H9 (cell line): ENCODE measurements at regions not wholly inside any gene's neighbourhood (a gene's known extent, or its start where the extent isn't known, plus 50 kb on each side); places are given as distances from the start of the nearest gene placed in this dataset.

ENCODE experiments used
- DNase-seq: peaks from one replicate; pipeline ENCODE4 v3.0.0-alpha.2; 2017
- H2AFZ ChIP-seq: one replicate; pipeline ENCODE4 v1.6.1; 2013; ENCODE audit warnings: mild to moderate bottlenecking, low read length, control low read depth, moderate library complexity
- H2AK5ac ChIP-seq: 2 replicates; pipeline ENCODE4 v1.6.1; 2013; ENCODE audit warnings: low read length, control low read depth, mixed read lengths; ENCODE audit not compliant: insufficient read length
- H2BK120ac ChIP-seq: one replicate; pipeline ENCODE4 v1.6.1; 2013; ENCODE audit warnings: low read depth, mild to moderate bottlenecking, low read length, control low read depth, inconsistent platforms; ENCODE audit not compliant: poor library complexity, severe bottlenecking
- H2BK12ac ChIP-seq: 2 replicates; pipeline ENCODE4 v1.6.1; 2013; ENCODE audit warnings: low read length, control low read depth, mixed read lengths, low read depth; ENCODE audit not compliant: insufficient read length
- H2BK15ac ChIP-seq: 2 replicates; pipeline ENCODE4 v1.6.1; 2013; ENCODE audit warnings: low read depth, low read length, control low read depth
- H2BK20ac ChIP-seq: one replicate; pipeline ENCODE4 v1.6.1; 2013; ENCODE audit warnings: low read depth, mild to moderate bottlenecking, low read length, control low read depth, inconsistent platforms; ENCODE audit not compliant: poor library complexity, severe bottlenecking
- H2BK5ac ChIP-seq: 2 replicates; pipeline ENCODE4 v1.6.1; 2013; ENCODE audit warnings: low read length, control low read depth, mixed read lengths; ENCODE audit not compliant: insufficient read length
- H3K14ac ChIP-seq: 2 replicates; pipeline ENCODE4 v1.6.1; 2013; ENCODE audit warnings: low read length, control low read depth; ENCODE audit not compliant: insufficient read depth
- H3K18ac ChIP-seq: 2 replicates; pipeline ENCODE4 v1.6.1; 2013; ENCODE audit warnings: low read depth, mild to moderate bottlenecking, mixed read lengths, low read length, control low read depth; ENCODE audit not compliant: insufficient read length
- H3K23ac ChIP-seq: 2 replicates; pipeline ENCODE4 v1.6.1; 2013; ENCODE audit warnings: low read length, control low read depth, mixed read lengths, low read depth; ENCODE audit not compliant: insufficient read length
- H3K23me2 ChIP-seq: 2 replicates; pipeline ENCODE4 v1.6.1; 2013; ENCODE audit warnings: low read depth, mild to moderate bottlenecking, mixed read lengths, low read length, control low read depth; ENCODE audit not compliant: insufficient read length, poor library complexity, severe bottlenecking
- H3K27ac ChIP-seq: 2 replicates; pipeline ENCODE4 v1.5.1; 2013; ENCODE audit warnings: low read length, control low read depth, mixed read lengths, low read depth; ENCODE audit not compliant: insufficient read length
- H3K27me3 ChIP-seq: 2 replicates; pipeline ENCODE4 v1.6.1; 2013; ENCODE audit warnings: low read length, control low read depth, inconsistent platforms; ENCODE audit not compliant: insufficient read depth
- H3K4ac ChIP-seq: 2 replicates; pipeline ENCODE4 v1.6.1; 2013; ENCODE audit warnings: low read depth, mild to moderate bottlenecking, control low read depth, inconsistent platforms, low read length, moderate library complexity
- H3K4me1 ChIP-seq: 2 replicates; pipeline ENCODE4 v1.6.1; 2013; ENCODE audit warnings: low read length, control low read depth, inconsistent platforms; ENCODE audit not compliant: insufficient read depth
- H3K4me2 ChIP-seq: 2 replicates; pipeline ENCODE4 v1.6.1; 2013; ENCODE audit warnings: low read length, control low read depth, mixed read lengths; ENCODE audit not compliant: insufficient read length, insufficient read depth
- H3K56ac ChIP-seq: 2 replicates; pipeline ENCODE4 v1.6.1; 2013; ENCODE audit warnings: low read depth, mild to moderate bottlenecking, mixed read lengths, low read length, control low read depth; ENCODE audit not compliant: insufficient read length
- H3K79me1 ChIP-seq: 2 replicates; pipeline ENCODE4 v1.6.1; 2013; ENCODE audit warnings: low read depth, mild to moderate bottlenecking, moderate library complexity, low read length, control low read depth, inconsistent platforms; ENCODE audit not compliant: insufficient read depth, poor library complexity, severe bottlenecking
- H3K79me2 ChIP-seq: 2 replicates; pipeline ENCODE4 v1.6.1; 2013; ENCODE audit warnings: low read length, control low read depth, inconsistent platforms; ENCODE audit not compliant: insufficient read depth
- H3K9ac ChIP-seq: 2 replicates; pipeline ENCODE4 v1.6.1; 2013; ENCODE audit warnings: low read length, control low read depth, mixed read lengths; ENCODE audit not compliant: insufficient read length; ENCODE audit errors: extremely low read depth
- H3K9me3 ChIP-seq: one replicate; pipeline ENCODE4 v1.6.1; 2013; ENCODE audit warnings: low read depth, low read length, inconsistent platforms; ENCODE audit not compliant: control insufficient read depth
- H3T11ph ChIP-seq: one replicate; pipeline ENCODE4 v1.6.1; 2013; ENCODE audit warnings: mild to moderate bottlenecking, low read length, control low read depth, inconsistent platforms
- H4K20me1 ChIP-seq: one replicate; pipeline ENCODE4 v1.6.1; 2013; ENCODE audit not compliant: control insufficient read depth, insufficient read length, insufficient read depth
- H4K5ac ChIP-seq: 2 replicates; pipeline ENCODE4 v1.6.1; 2013; ENCODE audit warnings: low read depth, mild to moderate bottlenecking, mixed read lengths, low read length, control low read depth; ENCODE audit not compliant: insufficient read length
- H4K8ac ChIP-seq: replicated peaks from 2 replicates; pipeline ENCODE4 v1.6.1; 2013; ENCODE audit warnings: low read length, control low read depth, mixed read lengths, low read depth; ENCODE audit not compliant: insufficient read length
- H4K91ac ChIP-seq: 2 replicates; pipeline ENCODE4 v1.6.1; 2013; ENCODE audit warnings: low read depth, mild to moderate bottlenecking, moderate library complexity, mixed read lengths, low read length, control low read depth; ENCODE audit not compliant: insufficient read length
- H3K27ac Mint-ChIP-seq, 3 experiments: 2 replicates in 2 of 3; 3 replicates in 1 of 3; pipeline ENCODE4 v1.8.0; 2020 to 2021; ENCODE audit warnings: mixed read lengths in 3 of 3, mild to moderate bottlenecking in 1 of 3, moderate library complexity in 1 of 3
- H3K27me3 Mint-ChIP-seq: 2 replicates; pipeline ENCODE4 v1.8.0; 2021; ENCODE audit warnings: low read depth, mild to moderate bottlenecking, moderate library complexity, mixed read lengths
- H3K36me3 Mint-ChIP-seq, 3 experiments: 2 replicates in 2 of 3; 3 replicates in 1 of 3; pipeline ENCODE4 v1.8.0; 2020 to 2021; ENCODE audit warnings: low read depth in 3 of 3, mixed read lengths in 3 of 3; ENCODE audit not compliant: insufficient read depth in 1 of 3
- H3K4me1 Mint-ChIP-seq, 2 experiments: 2 replicates each; pipeline ENCODE4 v1.8.0; 2020; ENCODE audit warnings: mixed read lengths in 2 of 2
- H3K4me3 Mint-ChIP-seq, 2 experiments: 2 replicates in 1 of 2; 3 replicates in 1 of 2; pipeline ENCODE4 v1.8.0; 2020 to 2021; ENCODE audit warnings: mild to moderate bottlenecking in 2 of 2, mixed read lengths in 2 of 2, moderate library complexity in 1 of 2
- H3K9me3 Mint-ChIP-seq, 2 experiments: 2 replicates in 1 of 2; 3 replicates in 1 of 2; pipeline ENCODE4 v1.8.0; 2020; ENCODE audit warnings: mild to moderate bottlenecking in 2 of 2, mixed read lengths in 2 of 2, moderate library complexity in 1 of 2
- TF ChIP-seq, protein P1 (sequence below): fragments of 200-600 bp; sonication (generic); conservative IDR thresholded peaks from 3 replicates; pipeline ENCODE4 v1.8.0; 2021; ENCODE audit warnings: antibody characterized with exemption, mild to moderate bottlenecking

DNA sequence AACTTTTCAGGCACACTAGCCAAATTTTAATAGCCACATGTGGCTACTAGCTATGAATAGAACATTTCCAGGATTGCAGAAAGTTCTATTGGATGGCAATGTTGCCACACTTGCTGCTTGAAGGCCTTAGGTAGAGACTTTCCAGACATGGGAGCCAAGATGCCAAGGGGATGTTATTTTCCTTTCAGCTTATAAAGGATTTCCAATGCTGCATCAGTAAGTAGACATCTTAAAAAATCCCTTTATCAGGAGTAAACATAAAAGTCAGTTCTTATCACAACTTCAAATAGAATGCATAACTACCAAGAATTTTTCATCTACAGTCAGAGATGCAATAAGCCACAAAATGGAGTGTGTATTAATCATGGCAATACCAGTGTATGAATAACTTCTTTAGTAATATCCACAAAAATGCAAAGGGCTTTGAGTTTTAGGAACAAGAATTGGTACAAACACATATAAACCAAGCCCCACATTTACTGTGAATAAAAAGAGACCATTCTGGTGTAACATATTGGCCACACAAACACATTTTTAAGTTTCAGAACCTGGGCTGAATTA lies 457.1 kb upstream of the ADAMTS9 start:
- Histone ChIP-seq H3K56ac (no peak overlapping the region), H3K27me3 (no peaks in the 10 kb centered on the region), H4K5ac (no peak overlapping the region), H2BK5ac (no peak overlapping the region), H2BK12ac (no peak overlapping the region), H4K20me1 (no peaks in the 10 kb centered on the region), H4K8ac (no peak overlapping the region), H3K23me2 (no peaks in the 10 kb centered on the region), H3K79me2 (no peaks in the 10 kb centered on the region), H3K18ac (no peak overlapping the region), H3T11ph (no peak overlapping the region), H2AK5ac (no peak overlapping the region), H2BK15ac (no peak overlapping the region), H3K9ac (no peak overlapping the region), H3K4ac (no peak overlapping the region), H3K23ac (no peak overlapping the region), H3K79me1 (no peaks in the 10 kb centered on the region), H2AFZ (no peak overlapping the region), H3K4me1 (peaks cover 16% of the 10 kb centered on the region), H3K4me2 (no peak overlapping the region), H4K91ac (no peak overlapping the region), H2BK20ac (no peak overlapping the region), H3K9me3 (no peaks in the 10 kb centered on the region), H3K27ac (no peak overlapping the region), H2BK120ac (no peak overlapping the region), H3K14ac (no peak overlapping the region)
- H3K4me1 Mint-ChIP-seq = peaks cover 46 to 55% of the 10 kb centered on the region in 2 experiments
- 0 out of 7 replicates have a peak overlapping the region, but pooled peaks of 1 of the 3 experiments have one; percentile 37 for H3K27ac Mint-ChIP-seq
- TF ChIP-seq, protein P1, sequence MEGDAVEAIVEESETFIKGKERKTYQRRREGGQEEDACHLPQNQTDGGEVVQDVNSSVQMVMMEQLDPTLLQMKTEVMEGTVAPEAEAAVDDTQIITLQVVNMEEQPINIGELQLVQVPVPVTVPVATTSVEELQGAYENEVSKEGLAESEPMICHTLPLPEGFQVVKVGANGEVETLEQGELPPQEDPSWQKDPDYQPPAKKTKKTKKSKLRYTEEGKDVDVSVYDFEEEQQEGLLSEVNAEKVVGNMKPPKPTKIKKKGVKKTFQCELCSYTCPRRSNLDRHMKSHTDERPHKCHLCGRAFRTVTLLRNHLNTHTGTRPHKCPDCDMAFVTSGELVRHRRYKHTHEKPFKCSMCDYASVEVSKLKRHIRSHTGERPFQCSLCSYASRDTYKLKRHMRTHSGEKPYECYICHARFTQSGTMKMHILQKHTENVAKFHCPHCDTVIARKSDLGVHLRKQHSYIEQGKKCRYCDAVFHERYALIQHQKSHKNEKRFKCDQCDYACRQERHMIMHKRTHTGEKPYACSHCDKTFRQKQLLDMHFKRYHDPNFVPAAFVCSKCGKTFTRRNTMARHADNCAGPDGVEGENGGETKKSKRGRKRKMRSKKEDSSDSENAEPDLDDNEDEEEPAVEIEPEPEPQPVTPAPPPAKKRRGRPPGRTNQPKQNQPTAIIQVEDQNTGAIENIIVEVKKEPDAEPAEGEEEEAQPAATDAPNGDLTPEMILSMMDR = no peak
- H3K4me3 Mint-ChIP-seq = no peak overlapping the region
- no peaks in the 10 kb centered on the region; a peak in 1 of 5 replicates for H3K9me3 Mint-ChIP-seq
- no peak for DNase-seq
- no peaks in the 10 kb centered on the region; the same call in 1 of the 2 replicates for H3K27me3 Mint-ChIP-seq
- peaks cover 0 to 2% (median 0%) of the 10 kb centered on the region in 3 experiments; a peak in 1 of 7 replicates for H3K36me3 Mint-ChIP-seq
